IPS DF 6.9 (cell line): ENCODE measurements at regions not wholly inside any gene's neighbourhood (a gene's known extent, or its start where the extent isn't known, plus 50 kb on each side); places are given as distances from the start of the nearest gene placed in this dataset.
"Not testable (repeated sequence)": the region's sequence is repeated elsewhere in the genome, so short reads cannot be mapped to it uniquely, and the experiment has no call there.

Source experiments
- DNase-seq: peaks from one replicate; pipeline ENCODE4 v3.0.0-alpha.2; 2013; ENCODE audit warnings: low read depth, low spot score
- H3K27ac ChIP-seq: one replicate; pipeline ENCODE4 v1.5.1; 2013; ENCODE audit warnings: low read length, control low read depth
- H3K27me3 ChIP-seq: 2 replicates; pipeline ENCODE4 v1.6.1; 2013; ENCODE audit warnings: mild to moderate bottlenecking, low read length; ENCODE audit not compliant: control insufficient read depth, insufficient read depth
- H3K36me3 ChIP-seq: 2 replicates; pipeline ENCODE4 v1.6.1; 2013; ENCODE audit warnings: low read length; ENCODE audit not compliant: control insufficient read depth, insufficient read depth
- H3K4me1 ChIP-seq: 2 replicates; pipeline ENCODE4 v1.6.1; 2013; ENCODE audit warnings: low read length; ENCODE audit not compliant: control insufficient read depth, insufficient read depth
- H3K4me3 ChIP-seq: 2 replicates; pipeline ENCODE4 v1.5.1; 2013; ENCODE audit warnings: mild to moderate bottlenecking, low read length
- H3K9me3 ChIP-seq: 2 replicates; pipeline ENCODE4 v1.6.1; 2013; ENCODE audit warnings: low read length, inconsistent platforms; ENCODE audit not compliant: control insufficient read depth, insufficient read depth
- WGBS: extraction: QIAGEN DNeasy Blood & Tissue Kit; methylation state at CpG from one replicate; pipeline ENCODE4 v1.1.7; 2013; ENCODE audit warnings: mixed read lengths, missing lambda C conversion rate; ENCODE audit not compliant: insufficient read length, insufficient coverage; 5-methylcytosine and 5-hydroxymethylcytosine counted together

DNA sequence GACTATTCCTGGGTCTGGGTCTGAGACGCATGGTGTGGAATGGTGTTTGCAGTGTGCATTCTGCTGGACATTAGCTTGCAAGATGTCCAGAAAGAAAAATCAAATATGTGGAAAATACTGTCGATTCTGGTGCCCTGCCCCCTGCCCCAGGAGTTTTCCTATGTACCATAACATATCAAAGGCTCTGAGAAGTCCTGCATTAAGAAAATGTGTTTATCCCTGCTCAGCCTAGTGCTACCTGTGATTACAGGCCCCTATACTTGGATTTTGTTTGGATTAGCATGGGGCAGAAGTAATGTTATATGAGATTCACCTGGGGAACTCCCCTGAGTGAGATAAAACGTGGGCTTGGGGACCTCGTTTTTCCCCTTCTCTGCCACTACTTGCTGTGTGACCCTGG lies 325.0 kb downstream of the CBLN1 start:
- no peak overlapping the region for H3K4me3 ChIP-seq
- no peaks in the 10 kb centered on the region for H3K27me3 ChIP-seq
- WGBS, result no CpG with 5 or more reads among the region's 4 CpGs
- no peaks in the 10 kb centered on the region for H3K9me3 ChIP-seq
- H3K4me1 ChIP-seq, result no peaks in the 10 kb centered on the region
- no peak overlapping the region for H3K27ac ChIP-seq
- H3K36me3 ChIP-seq, result no peaks in the 10 kb centered on the region
- no peak for DNase-seq

GRCh38 chr16:48955837-48956236 lies 325.8 kb downstream of the CBLN1 start:
- H3K27ac ChIP-seq, result no peak overlapping the region
- no peak for DNase-seq
- H3K4me3 ChIP-seq, result no peak overlapping the region
- no CpG with 5 or more reads among the region's 3 CpGs for WGBS
- no peaks in the 10 kb centered on the region for H3K4me1 ChIP-seq
- H3K9me3 ChIP-seq, result no peaks in the 10 kb centered on the region
- H3K27me3 ChIP-seq, result no peaks in the 10 kb centered on the region
- no peaks in the 10 kb centered on the region for H3K36me3 ChIP-seq

DNA sequence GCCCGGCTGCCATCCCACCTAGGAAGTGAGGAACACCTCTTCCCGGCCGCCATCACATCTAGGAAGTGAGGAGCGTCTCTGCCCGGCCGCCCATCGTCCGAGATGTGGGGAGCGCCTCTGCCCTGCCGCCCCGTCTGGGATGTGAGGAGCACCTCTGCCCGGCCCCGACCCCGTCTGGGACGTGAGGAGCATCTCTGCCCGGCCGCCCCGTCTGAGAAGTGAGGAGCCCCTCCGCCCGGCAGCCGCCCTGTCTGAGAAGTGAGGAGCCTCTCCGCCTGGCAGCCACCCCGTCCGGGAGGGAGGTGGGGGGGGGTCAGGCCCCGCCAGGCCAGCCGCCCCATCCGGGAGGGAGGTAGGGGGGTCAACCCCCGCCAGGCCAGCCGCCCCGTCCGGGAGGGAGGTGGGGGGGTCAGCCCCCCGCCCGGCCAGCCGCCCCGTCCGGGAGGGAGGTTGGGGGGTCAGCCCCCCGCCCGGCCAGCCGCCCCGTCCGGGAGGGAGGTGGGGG lies 330.0 kb downstream of the CBLN1 start:
- not testable (repeated sequence) for H3K36me3 ChIP-seq, H3K4me1 ChIP-seq, H3K27ac ChIP-seq, DNase-seq, H3K9me3 ChIP-seq, H3K4me3 ChIP-seq, H3K27me3 ChIP-seq
- no CpG with 5 or more reads among the region's 41 CpGs for WGBS

DNA sequence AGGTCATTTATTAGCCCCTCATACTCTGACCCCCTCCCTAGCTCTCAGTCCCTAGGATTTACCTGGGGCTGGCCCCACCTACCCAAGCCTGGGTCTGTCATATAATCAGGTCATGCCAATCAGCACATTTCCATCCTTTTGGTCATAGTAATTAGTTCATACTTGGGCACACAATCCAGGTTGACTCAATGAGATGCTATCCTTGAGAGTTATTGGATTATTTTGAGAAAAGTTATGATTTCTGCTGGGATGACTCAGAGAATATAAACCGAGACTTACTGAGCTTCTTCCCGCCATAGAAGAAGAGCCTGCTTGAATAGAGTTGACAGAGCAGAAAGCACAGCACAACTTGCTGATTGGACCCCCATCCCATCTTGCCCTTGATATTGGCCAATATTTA lies 331.5 kb downstream of the CBLN1 start:
- no peaks in the 10 kb centered on the region for H3K4me1 ChIP-seq
- no peak overlapping the region for H3K4me3 ChIP-seq
- no peak overlapping the region for H3K27ac ChIP-seq
- H3K9me3 ChIP-seq, result no peaks in the 10 kb centered on the region
- H3K27me3 ChIP-seq, result no peaks in the 10 kb centered on the region
- DNase-seq, result no peak
- no peaks in the 10 kb centered on the region for H3K36me3 ChIP-seq
- no CpG with 5 or more reads among the region's 2 CpGs for WGBS

DNA sequence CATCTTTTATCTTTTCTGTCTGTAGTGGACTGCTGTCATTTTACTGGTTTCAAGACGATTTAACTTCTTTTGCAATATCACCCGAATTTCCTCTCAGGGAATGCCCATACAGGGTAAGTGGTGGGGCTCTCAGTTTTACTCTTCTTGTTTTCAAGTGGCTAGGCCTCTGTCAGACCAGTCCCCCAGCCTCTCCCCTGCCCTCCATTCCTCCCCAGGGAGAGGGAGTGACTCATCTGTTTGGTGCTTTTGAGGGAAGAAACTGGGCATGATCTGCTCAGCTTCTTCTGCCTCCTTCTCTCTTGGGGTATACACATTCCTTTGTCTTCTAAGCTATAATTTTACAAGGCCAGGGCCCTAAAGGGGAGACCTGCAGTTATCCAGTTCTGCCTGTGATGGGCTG lies 332.0 kb downstream of the CBLN1 start:
- Histone ChIP-seq H3K27me3 (no peaks in the 10 kb centered on the region), H3K4me3 (no peak overlapping the region), H3K9me3 (no peaks in the 10 kb centered on the region), H3K27ac (no peak overlapping the region), H3K4me1 (no peaks in the 10 kb centered on the region), H3K36me3 (no peaks in the 10 kb centered on the region)
- WGBS, result no CpG with 5 or more reads among the region's 2 CpGs
- no peak for DNase-seq

GRCh38 chr16:48948911-48949310 lies 332.7 kb downstream of the CBLN1 start:
- Histone ChIP-seq H3K27ac (no peak overlapping the region), H3K4me3 (no peak overlapping the region), H3K27me3 (no peaks in the 10 kb centered on the region), H3K4me1 (no peaks in the 10 kb centered on the region), H3K36me3 (no peaks in the 10 kb centered on the region), H3K9me3 (no peaks in the 10 kb centered on the region)
- no CpG with 5 or more reads among the region's 3 CpGs for WGBS
- DNase-seq, result no peak

DNA sequence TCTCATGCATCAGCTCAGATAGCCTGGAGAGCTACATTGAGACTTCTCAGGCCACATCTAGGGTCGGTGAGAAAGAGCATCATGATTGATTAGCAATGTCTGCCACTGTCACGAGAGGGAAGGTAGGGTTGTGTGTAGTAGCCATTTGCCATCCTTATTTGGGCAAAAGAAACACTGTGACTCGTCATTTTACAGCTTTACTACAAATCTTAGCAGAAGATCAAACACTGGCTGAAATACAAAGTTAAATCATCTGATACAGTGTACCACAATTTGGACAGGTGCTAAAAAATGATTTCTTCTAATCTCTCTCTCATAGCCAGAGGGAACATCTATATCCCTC lies 334.3 kb downstream of the CBLN1 start:
- H3K36me3 ChIP-seq, result no peaks in the 10 kb centered on the region
- H3K9me3 ChIP-seq, result no peaks in the 10 kb centered on the region
- no peaks in the 10 kb centered on the region for H3K27me3 ChIP-seq
- WGBS, result no CpG with 5 or more reads among the region's 3 CpGs
- H3K4me1 ChIP-seq, result no peaks in the 10 kb centered on the region
- no peak for DNase-seq
- no peak overlapping the region for H3K4me3 ChIP-seq
- no peak overlapping the region for H3K27ac ChIP-seq

GRCh38 chr16:48946686-48947370 lies 334.8 kb downstream of the CBLN1 start:
- H3K36me3 ChIP-seq, result no peaks in the 10 kb centered on the region
- H3K4me1 ChIP-seq, result no peaks in the 10 kb centered on the region
- no CpG with 5 or more reads among the region's 6 CpGs for WGBS
- no peak for DNase-seq
- H3K27ac ChIP-seq, result no peak overlapping the region
- no peaks in the 10 kb centered on the region for H3K27me3 ChIP-seq
- H3K9me3 ChIP-seq, result no peaks in the 10 kb centered on the region
- H3K4me3 ChIP-seq, result no peak overlapping the region

- no peaks in the 10 kb centered on the region for H3K4me1 ChIP-seq
- WGBS, result no CpG with 5 or more reads among the region's 3 CpGs
- DNase-seq, result no peak
- no peak overlapping the region for H3K4me3 ChIP-seq
- H3K9me3 ChIP-seq, result no peaks in the 10 kb centered on the region
- H3K36me3 ChIP-seq, result no peaks in the 10 kb centered on the region
- H3K27me3 ChIP-seq, result no peaks in the 10 kb centered on the region
- H3K27ac ChIP-seq, result no peak overlapping the region
Measured at GRCh38 chr16:48942996-48943395, 333.0 kb upstream of the N4BP1 start.

- WGBS, result no CpG with 5 or more reads among the region's 5 CpGs
- Histone ChIP-seq H3K4me1 (no peaks in the 10 kb centered on the region), H3K36me3 (no peaks in the 10 kb centered on the region), H3K27me3 (no peaks in the 10 kb centered on the region), H3K4me3 (no peak overlapping the region), H3K27ac (no peak overlapping the region), H3K9me3 (no peaks in the 10 kb centered on the region; the same call in 1 of the 2 replicates)
- DNase-seq, result no peak
Measured at GRCh38 chr16:48936811-48937210, 326.8 kb upstream of the N4BP1 start.

GRCh38 chr16:48932216-48932855 lies 322.4 kb upstream of the N4BP1 start:
- 100% methylated on average over 9 of the region's 9 CpGs for WGBS
- Histone ChIP-seq H3K27me3 (no peaks in the 10 kb centered on the region), H3K36me3 (no peaks in the 10 kb centered on the region), H3K4me1 (no peaks in the 10 kb centered on the region), H3K9me3 (no peaks in the 10 kb centered on the region), H3K4me3 (no peak overlapping the region), H3K27ac (no peak overlapping the region)
- DNase-seq, result no peak
